ENCODE measurements at regions not wholly inside any gene's neighbourhood (a gene's known extent, or its start where the extent isn't known, plus 50 kb on each side); places are given as distances from the start of the nearest gene placed in this dataset.
"Not testable (repeated sequence)": the region's sequence is repeated elsewhere in the genome, so short reads cannot be mapped to it uniquely, and the experiment has no call there.

DNA sequence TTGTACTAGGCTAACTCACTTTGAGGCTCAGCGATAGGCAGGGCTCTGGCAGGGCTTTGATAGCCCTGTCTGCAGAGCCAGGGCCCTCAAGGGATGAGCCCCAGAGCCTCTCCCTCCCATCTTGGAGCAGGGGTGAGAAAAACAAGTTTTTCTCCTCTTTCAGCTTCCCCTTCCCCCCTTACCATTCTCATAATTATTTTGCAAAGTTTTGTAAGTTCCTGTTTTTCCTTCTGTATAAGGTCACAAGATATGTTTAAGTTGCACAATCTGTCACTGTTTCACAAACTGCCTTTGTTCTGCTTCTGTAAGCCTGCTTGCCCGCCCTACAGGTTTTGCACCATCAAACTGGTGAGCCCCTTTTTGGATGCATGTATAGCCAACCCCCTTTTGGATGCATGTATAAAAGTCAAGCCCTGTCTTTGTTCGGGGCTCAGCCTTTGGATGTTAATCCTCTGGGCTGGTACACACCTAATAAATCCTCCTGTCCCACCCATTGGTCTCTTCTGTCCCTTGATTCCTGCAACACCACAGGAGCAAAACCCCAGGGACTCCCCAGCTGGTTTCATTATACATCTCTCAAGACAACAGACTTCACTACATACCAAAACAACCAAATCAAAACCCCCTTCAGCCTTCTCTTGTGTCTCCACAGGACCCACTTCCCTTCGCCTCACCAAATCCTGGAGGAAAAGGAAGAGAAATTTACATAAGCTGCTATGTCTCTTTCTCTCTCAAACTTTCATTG lies 52.5 kb upstream of the RESF1 start:
- no peak for DNase-seq

DNA sequence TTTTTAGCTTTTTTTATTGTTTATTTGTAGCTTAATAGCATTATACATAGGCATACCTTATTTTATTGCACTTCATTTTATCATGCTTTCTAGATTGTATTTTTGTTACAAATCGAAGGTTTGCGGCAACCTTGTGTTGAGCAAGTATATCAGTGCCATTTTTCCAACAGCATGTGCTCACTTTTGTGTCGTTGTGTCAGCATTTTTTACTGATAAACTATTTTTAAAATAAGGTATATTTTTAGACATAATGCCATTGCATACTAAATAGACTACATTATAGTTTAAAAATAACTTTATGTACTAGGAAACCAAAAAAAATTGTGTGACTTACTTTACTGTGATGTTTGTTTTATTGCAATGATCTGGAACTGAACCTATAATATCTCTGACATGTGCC lies 56.2 kb upstream of the RESF1 start:
- no peak for DNase-seq

DNA sequence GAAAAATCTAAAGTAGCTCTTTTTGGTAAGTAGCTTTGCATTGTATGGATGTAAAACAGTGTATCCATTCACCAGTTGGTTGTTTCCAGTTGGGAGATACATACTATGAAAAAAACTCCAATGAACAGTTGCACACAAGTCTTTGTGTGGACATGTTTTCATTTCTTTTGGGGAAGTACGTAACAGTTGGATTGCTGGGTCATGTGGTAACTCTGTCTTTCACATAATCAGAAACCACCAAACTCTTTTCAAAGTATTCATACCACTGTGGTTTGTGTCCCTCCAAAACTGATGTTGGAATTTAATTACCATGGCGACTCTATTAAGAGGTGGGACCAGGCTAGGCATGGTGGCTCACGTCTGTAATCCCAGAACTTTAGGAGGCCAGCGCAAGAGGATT lies 58.9 kb upstream of the RESF1 start:
- DNase-seq: no peak

DNA sequence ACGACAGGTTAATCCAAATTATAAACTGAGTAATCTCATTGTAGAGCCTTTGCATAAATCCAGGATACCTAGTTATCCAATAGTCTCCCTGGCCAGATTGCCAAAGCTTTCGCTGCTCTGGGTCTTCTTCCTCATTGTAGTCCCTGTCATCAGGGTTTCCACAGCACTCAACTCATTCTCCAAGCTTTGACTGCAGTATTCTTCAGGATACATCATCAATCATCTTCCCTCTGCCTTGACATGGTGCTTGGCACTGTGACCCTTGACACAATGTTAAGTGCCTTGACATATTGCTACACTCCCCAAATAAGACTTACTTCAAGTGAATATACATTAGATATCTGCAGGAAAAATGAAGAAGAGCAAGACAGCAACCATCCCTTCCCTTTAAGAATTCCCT lies 60.1 kb upstream of the RESF1 start:
- no peak for DNase-seq

- DNase-seq: no peak
These were observed 61.3 kb upstream of the RESF1 start for GRCh38 chr12:31897781-31898503.

DNA sequence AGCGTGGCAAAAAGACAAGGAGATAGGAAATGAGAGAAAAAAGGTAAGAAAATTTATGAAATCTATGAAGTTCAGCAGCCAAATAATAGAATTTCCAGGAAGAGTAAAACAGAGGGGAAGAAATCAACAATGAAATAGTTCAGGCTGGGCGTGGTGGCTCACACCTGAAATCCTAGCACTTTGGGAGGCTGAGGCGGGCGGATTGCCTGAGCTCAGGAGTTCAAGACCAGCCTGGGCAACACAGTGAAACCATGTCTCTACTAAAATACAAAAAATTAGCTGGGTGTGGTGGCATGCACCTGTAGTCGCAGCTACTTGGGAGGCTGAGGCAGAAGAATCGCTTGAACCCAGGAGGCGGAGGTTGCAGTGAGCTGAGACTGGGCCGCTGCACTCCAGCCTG lies 62.1 kb upstream of the RESF1 start:
- DNase-seq: not testable (repeated sequence)

DNA sequence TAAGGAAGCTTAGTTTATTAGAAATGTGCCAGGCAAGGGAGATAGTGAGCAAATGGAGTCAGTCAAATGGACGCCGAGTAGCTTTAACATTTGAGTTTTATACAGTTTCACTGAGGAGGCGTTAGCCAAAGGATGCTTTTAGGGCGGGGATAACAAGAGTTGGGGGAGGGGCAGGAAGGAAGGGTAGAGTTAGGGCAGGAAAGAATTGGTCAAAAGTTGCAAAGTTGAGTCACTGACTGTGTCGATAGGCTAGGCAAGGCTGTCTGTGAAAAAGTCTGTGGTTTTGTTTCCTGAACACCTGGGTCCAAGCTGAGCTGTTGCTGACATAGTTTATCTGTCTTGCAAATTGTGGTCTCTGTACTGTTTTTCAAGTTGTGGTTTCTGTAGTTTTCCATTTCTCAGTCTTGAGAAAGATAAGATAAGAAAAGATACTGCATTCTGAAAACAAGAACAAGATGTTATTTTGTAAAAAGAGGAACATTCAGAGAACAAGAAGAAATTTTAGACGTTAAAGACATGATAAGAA lies 62.6 kb upstream of the RESF1 start:
- peak; percentile 74 for DNase-seq

DNA sequence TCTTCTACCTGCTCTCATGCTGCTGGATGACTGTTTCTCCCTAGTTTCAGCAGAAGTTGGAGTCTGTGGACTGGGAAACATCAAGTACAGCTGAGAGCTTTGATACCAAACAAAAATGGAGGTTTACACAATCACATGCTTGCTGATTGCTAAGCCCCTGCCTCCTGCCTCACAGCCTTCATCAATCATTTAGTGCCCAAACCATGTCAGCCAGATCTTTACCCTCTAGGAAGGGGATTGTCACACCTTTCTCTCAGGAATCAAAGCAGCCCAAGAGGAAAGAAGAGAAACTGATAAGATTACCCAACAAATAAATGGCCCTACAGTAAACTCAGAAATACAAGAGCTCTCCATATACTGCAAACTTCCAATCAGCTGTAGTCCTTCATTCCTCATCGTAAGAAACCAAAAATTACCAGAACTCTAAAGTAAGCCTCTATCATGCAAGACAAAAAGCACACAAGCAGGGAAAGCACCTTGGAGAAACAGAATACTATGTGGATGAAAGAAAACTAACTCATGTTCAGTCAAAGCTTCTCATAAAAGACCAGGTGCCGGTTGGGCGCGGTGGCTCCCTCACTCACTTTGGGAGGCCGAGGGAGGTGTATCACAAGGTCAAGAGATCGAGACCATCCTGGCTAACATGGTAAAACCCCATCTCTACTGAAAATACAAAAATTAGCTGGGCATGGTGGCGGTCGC lies 63.6 kb upstream of the RESF1 start:
- peak; percentile 43 for DNase-seq

GRCh38 chr12:31890295-31891285 lies 68.6 kb upstream of the RESF1 start:
- DNase-seq: no peak

DNA sequence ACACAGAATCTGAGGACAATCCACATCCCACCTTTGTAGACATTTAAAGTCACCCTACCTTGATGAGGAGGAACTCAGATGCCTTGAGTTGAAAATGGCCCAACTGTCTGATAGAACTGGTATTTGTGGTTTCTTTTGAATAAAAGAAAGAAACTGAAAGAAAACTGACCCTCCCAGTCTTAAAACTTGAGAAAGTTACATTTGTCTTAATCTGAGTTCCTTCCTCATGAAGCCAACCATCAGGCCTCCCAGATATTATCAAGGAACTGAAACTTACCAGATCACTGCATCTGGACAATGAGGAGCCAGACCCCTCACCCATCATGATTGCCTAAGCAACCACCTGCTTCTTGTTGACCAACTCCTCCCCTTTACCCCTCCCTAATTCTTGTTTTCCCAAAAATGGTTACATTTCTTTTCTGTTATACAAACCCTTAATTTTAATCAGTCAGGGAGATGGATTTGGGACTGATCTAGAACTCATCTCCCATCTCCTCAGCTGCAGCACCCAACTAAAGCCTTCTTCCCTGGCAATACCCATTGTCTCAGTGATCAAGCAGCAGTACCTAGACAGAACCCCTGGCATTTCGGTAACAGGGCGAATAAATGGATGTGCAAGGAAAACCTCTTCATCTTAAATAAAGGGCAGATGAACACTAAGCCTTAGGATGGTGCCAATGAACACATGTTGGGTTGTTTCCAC lies 72.0 kb upstream of the RESF1 start:
- DNase-seq: no peak

DNA sequence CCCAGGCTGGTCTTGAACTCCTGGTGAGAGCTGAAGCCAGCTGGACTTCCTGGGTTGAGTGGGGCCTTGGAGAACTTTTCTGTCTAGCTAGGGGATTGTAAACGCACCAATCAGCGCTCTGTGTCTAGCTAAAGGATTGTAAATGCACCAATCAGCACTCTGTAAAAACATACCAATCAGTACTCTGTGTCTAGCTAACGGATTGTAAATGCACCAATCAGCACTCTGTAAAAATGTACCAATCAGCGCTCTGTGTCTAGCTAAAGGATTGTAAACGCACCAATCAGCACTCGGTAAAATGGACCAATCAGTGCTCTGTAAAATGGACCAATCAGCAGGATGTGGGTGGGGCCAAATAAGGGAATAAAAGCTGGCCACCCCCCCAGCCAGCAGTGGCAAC lies 76.5 kb upstream of the RESF1 start:
- DNase-seq: peak; percentile 18

GRCh38 chr12:31880340-31880739 lies 78.9 kb upstream of the RESF1 start:
- DNase-seq: peak; percentile 8

- peak; percentile 7 for DNase-seq
These were observed 81.3 kb upstream of the RESF1 start for GRCh38 chr12:31877884-31878283.

GRCh38 chr12:31876568-31877424 lies 82.4 kb upstream of the RESF1 start:
- peak; percentile 42 for DNase-seq

- no peak for DNase-seq
These were observed 83.6 kb upstream of the RESF1 start for GRCh38 chr12:31875609-31875964.

- peak; percentile 72 for DNase-seq
These were observed 84.1 kb upstream of the RESF1 start for GRCh38 chr12:31874961-31875608.

DNA sequence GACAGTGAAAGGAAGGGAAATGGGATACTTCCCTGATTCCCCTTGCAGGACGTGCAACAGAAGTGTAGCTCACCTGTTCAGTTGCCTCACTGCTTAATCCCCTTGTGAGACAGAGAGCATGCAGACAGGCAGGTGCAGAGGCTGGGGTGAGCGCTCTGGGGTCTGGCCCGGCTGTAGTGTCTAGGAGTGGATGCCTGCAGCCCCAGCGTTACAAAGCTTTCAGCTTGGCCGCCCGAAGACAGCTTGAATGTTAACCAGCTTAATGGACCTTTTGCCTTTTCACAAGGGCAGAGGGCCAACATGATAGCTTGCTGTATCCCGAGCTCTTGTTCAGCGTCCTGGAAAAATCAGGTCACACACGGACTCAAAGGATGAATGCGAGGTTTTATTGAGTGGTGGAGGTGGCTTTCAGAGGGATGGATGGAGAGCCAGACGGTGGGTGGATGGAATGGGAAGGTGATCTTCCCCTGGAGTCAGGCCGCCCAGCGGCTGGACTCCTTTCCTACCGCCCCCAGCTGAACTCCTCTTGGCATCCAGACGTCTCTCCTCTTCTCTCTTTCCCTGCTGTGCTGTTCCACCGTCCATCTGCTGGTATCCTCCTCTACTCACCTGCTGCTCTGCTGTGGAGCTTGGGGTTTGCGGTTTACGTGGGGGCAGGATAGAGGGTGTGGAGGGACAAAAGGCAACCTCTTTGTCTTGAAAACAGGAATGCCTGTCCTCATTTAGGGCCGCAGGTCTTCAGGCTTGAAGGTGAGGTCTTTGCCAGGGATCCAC lies 86.2 kb upstream of the RESF1 start:
- peak; percentile 34 for DNase-seq

DNA sequence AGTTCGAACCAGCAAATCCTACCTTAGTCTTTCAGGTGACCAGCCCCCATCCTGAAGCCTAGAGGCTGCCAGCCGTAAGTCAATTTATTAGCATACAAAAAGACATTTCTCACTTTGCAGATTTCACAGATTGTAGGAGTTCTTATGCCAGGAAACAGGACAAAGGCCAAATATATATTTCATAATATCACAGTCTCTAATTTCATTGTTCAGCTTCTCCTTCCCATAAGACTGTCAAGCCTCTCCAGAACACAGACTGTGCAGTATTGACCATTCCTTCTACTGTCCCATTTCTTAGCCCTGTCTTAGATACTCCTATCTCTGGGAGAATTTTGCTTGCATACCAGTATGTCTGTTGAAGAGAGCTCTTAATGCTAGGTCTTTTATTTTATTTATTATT lies 89.2 kb upstream of the RESF1 start:
- no peak for DNase-seq

DNA sequence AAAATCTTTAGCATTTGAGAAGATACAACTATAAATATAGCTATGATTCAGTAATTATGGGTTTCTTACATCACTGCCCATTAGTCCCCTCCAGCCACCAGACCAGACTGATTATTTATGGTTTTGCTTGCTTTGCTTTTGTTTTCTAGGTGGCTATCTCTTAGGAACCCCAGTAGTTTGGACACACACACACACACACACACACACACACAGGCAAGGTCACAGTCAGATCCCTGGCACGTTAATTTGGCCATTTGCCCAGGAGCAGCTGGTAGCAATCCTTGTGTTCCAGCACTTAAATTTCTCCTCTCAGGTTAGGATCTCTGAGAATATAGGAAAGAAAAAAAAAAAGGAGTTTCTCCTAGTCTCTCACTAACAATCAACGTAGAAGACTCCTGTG lies 90.2 kb upstream of the RESF1 start:
- peak; percentile 3 for DNase-seq

GRCh38 chr12:31867292-31867691 lies 91.9 kb upstream of the RESF1 start:
- no peak for DNase-seq

Data from activated CD8-positive, alpha-beta memory T cell treated with anti-CD3 and anti-CD28 coated beads, Interleukin-2, amount 50 U/mL, for 48 hours (primary cell).